ENCODE measurements at regions not wholly inside any gene's neighbourhood (a gene's known extent, or its start where the extent isn't known, plus 50 kb on each side); places are given as distances from the start of the nearest gene placed in this dataset.
"Not testable (repeated sequence)": the region's sequence is repeated elsewhere in the genome, so short reads cannot be mapped to it uniquely, and the experiment has no call there.

DNA sequence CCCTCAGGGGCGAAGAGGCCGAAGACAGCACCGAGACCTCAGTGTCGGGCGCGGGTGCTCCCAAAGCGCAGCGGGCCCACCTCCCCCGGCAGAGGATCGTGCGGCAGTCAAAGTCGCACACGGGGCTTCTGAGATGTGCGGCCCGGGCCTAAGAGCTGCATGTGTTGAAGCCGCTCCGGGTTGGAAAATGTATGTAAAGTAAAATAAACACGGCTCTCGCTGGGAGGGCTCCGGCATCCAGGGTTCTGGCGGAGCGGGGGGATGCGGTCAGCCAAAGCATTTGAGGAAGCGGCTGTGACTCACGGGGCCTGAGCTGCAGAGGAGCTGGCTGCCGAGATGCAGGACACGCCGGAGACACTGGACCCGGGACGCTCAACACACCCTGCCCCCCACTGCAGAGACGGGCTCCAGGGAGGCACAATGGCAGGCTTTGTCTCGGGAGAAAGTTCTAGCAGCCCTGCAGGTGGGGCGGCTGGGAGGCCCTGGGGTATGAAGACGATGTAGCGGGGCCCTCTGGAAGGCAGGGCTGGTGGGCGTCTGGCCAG is 185.8 kb downstream of the NPIPB11 start:
- peak; percentile 82 for DNase-seq (ENCODE audit: low read depth)
- in situ Hi-C loops (cut with HindIII; ENCODE audit: low sequenced_read_pairs): not testable (repeated sequence)
- peak overlapping the region; percentile 12 for H3K4me3 ChIP-seq (ENCODE audit: low read depth, low read length)

- peak overlapping the region; percentile 12 for H3K4me3 ChIP-seq (ENCODE audit: low read depth, low read length)
- in situ Hi-C loops (cut with HindIII; ENCODE audit: low sequenced_read_pairs); DNase-seq (ENCODE audit: low read depth): not testable (repeated sequence)
Observed at GRCh38 chr16:29219966-29220646, 186.4 kb downstream of the NPIPB11 start.

DNA sequence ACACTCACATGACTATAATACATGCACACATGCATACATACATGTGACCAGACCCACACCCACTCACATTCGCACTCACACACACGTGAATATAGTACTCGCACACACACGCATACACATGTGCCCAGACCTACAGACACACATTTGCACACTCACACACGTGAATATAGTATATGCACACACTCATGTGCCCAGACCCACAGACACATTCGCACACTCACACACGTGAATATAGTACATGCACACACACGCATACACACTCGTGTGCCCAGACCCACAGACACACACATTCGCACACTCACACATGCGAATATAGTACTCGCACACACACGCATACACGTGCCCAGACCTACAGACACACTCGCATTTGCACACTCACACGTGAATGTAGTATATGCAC is 186.9 kb downstream of the NPIPB11 start:
- DNase-seq (ENCODE audit: low read depth); in situ Hi-C loops (cut with HindIII; ENCODE audit: low sequenced_read_pairs): not testable (repeated sequence)
- H3K4me3 ChIP-seq (ENCODE audit: low read depth, low read length): peak overlapping the region; percentile 12

DNA sequence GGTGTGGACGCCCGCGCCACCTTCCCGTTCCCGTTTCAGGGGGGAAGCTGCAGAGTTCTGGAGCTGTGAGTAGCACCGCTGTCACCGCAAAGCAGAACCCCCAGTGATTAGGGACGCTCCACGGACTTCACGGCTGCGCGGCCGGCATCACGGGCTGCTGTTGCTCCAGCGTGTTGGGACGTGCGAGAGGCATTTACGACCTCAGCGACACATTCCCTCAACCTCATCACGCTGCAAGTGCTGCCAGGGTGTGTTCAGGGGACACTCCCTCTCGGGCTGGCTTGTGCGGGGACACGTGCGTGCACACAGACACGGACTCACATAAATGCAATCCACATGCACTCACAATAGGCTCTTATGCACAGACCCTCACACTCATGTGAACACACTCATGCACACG is 187.9 kb downstream of the NPIPB11 start:
- H3K4me3 ChIP-seq (ENCODE audit: low read depth, low read length); DNase-seq (ENCODE audit: low read depth); in situ Hi-C loops (cut with HindIII; ENCODE audit: low sequenced_read_pairs): not testable (repeated sequence)

- in situ Hi-C loops (cut with HindIII; ENCODE audit: low sequenced_read_pairs); H3K4me3 ChIP-seq (ENCODE audit: low read depth, low read length); DNase-seq (ENCODE audit: low read depth): not testable (repeated sequence)
Observed at GRCh38 chr16:29218171-29218570, 188.3 kb downstream of the NPIPB11 start.

DNA sequence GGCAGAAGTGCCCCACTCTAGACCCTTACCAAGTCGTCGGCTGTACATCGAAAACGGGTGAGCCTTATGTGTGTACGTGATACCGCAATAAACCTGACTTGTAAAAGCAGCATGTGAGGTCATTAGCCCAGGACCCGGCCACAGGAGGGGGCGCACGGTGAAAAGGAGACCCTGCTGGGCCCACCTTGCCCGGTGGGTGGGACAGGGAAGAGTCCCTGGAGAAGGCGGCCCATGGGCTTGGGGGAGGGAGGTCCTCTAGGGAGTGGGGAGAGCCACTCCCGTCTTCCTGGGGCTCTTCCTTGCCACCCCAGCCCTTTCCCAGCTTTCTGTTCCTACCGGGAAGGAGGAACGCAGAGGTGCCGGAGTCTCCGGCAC is 188.8 kb downstream of the NPIPB11 start:
- H3K4me3 ChIP-seq (ENCODE audit: low read depth, low read length); in situ Hi-C loops (cut with HindIII; ENCODE audit: low sequenced_read_pairs); DNase-seq (ENCODE audit: low read depth): not testable (repeated sequence)

- in situ Hi-C loops (cut with HindIII; ENCODE audit: low sequenced_read_pairs); H3K4me3 ChIP-seq (ENCODE audit: low read depth, low read length); DNase-seq (ENCODE audit: low read depth): not testable (repeated sequence)
Observed at GRCh38 chr16:29217104-29217751, 189.3 kb downstream of the NPIPB11 start.

DNA sequence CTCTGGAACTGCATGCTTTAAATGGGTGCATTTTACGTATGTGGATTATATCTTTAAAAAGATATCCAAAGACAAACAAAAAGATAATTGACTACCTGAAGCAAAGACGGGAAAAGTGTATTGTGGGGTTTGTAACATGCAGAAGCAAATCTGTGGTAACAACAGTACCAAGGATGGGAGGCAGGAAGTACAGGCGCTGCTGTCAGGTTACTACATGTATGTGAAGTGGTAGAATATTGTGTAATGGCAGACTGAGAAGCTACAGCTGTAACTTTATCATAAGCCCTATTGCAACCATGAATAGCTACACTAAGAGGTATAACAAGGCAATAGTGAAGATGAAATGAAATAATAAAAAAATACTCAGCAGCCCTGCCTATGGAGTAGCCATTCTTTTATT is 192.7 kb downstream of the NPIPB11 start:
- DNase-seq (ENCODE audit: low read depth); H3K4me3 ChIP-seq (ENCODE audit: low read depth, low read length); in situ Hi-C loops (cut with HindIII; ENCODE audit: low sequenced_read_pairs): not testable (repeated sequence)

DNA sequence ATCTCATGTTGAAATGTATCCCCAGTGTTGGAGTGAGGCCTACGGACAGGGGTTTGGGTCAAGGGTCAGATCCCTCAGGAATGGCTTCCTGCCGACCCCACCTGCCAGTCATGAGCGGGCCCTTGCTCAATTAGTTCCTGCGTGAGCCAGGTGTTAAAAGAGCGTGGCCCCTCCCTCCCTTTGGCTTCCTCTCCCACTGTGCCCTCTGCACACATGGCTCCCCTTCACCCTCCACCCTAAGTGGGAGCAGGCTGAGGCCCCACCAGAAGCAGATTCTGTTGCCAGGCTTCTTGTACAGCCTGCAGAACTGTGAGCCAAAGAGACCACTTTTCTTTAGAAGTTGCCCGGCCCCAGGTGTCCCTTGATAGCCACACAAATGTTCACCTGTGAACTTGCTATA is 193.3 kb downstream of the NPIPB11 start:
- in situ Hi-C loops (cut with HindIII; ENCODE audit: low sequenced_read_pairs); DNase-seq (ENCODE audit: low read depth): not testable (repeated sequence)

GRCh38 chr16:29212084-29213027 is 194.2 kb downstream of the NPIPB11 start:
- in situ Hi-C loops (cut with HindIII; ENCODE audit: low sequenced_read_pairs); H3K4me3 ChIP-seq (ENCODE audit: low read depth, low read length); DNase-seq (ENCODE audit: low read depth): not testable (repeated sequence)

More for the DNA sequence above, 193.3 kb downstream of the NPIPB11 start:
- not testable (repeated sequence) for H3K4me3 ChIP-seq (ENCODE audit: low read depth, low read length)

GRCh38 chr16:29211456-29211855 is 195.1 kb downstream of the NPIPB11 start:
- DNase-seq (ENCODE audit: low read depth); H3K4me3 ChIP-seq (ENCODE audit: low read depth, low read length); in situ Hi-C loops (cut with HindIII; ENCODE audit: low sequenced_read_pairs): not testable (repeated sequence)

GRCh38 chr16:29210299-29211150 is 196.0 kb downstream of the NPIPB11 start:
- in situ Hi-C loops (cut with HindIII; ENCODE audit: low sequenced_read_pairs); H3K4me3 ChIP-seq (ENCODE audit: low read depth, low read length); DNase-seq (ENCODE audit: low read depth): not testable (repeated sequence)

- in situ Hi-C loops (cut with HindIII; ENCODE audit: low sequenced_read_pairs); DNase-seq (ENCODE audit: low read depth); H3K4me3 ChIP-seq (ENCODE audit: low read depth, low read length): not testable (repeated sequence)
Observed at GRCh38 chr16:29206120-29206519, 200.4 kb downstream of the NPIPB11 start.

DNA sequence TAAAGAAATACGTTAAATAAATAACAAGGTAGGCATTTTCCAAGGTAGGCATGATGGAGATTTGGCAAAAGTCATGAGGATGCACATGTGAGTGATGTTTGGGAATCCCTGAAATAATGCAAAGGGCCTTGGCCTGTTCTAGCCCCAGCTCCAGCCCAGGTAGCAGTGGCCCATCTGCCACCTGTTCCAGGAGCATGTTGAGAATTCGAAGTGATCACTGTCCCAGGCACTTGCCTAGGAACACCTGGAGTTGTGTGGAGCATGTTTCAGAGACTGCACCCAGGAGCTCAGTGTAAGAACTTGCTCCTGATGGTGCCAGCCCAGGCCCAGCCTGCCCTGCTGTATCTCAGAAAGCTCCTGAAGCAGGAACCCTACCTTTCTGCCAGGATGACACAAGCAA is 201.4 kb downstream of the NPIPB11 start:
- H3K4me3 ChIP-seq (ENCODE audit: low read depth, low read length); DNase-seq (ENCODE audit: low read depth); in situ Hi-C loops (cut with HindIII; ENCODE audit: low sequenced_read_pairs): not testable (repeated sequence)

All from astrocyte of the cerebellum (primary cell).